ENCODE measurements at regions not wholly inside any gene's neighbourhood (a gene's known extent, or its start where the extent isn't known, plus 50 kb on each side); places are given as distances from the start of the nearest gene placed in this dataset.

DNA sequence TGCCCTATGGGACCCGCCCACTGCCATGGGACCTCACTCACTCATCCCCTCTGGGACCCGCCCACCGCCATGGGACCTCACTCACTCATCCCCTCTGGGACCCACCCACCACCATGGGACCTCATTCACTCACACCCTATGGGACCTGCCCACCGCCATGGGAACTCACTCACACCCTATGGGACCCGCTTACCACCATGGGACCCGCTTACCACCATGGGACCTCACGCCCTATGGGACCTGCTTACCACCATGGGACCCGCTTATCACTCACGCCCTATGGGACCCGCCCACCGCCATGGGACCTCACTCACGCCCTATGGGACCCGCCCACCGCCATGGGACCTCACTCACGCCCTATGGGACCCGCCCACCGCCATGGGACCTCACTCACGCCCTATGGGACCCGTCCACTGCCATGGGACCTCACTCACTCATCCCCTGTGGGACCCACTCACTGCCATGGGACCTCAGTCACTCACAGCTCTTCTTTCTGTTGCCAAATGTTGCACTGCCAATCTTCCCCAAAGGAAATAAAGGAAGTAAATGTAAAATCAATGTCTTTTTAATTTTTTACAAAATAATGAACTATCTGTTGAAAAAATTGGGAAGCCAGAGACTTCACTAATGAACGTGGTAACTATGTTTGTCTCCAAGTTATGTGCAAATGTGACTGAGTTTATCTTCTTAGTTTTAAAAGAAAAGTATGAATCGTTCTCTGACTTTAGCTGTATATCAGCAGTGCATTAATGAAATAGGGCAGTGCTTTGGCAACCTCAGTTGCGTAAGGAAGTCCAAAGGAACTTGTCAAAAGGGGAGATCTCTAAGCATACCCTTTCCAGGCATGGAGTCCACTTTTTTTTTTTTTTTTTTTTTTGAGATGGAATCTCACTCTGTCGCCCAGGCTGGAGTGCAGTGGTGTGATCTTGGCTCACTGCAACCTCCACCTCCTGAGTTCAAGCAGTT is 101.5 kb upstream of the MGAT5 start:
- DNase-seq, result no peak

DNA sequence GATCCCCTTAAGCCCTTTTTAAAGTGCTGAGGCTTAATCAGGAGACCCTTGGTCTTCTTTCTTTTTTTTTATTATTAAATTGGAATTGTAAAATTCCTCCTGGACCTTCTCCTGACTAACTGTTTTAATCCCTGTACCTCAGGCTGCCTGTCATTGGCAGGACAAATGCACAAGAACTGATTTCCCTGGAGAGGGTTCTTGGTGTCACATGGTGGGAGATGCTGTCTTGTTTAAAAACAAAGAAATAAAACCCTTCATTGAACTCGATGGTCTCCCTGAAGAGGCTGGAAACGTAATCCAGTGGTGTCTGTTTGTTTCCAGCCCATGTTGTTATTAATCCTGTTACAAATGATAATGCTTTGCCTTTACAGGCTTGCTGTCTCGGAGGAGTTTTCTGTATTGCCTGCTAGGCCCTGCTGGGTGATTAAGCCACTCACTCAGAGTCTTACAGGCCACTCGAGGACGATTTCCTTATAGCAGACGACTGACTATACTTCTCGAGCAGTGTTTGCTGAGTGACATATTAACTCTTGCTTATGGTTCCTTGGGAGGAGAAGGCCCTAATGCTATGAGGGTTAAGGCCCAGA is 100.5 kb upstream of the MGAT5 start:
- DNase-seq, result no peak

DNA sequence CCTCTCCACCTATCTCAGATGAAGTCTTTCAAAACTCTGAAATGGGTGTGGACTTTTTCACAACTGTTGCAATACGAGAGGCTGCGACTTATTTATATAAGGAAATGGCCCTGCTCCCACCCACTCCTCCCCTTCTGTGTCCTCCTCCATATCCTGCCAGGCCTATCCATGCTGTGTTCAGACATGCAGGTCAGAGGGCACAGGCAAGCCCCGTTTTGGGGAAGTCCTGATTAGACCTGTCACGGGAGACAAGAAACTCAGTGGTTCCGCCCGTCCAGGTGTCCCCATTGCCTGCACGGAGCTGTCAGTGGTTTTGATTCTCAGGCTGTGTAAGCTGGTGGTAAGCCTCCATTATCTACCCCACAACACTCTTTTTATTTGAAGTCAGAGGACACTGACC is 99.6 kb upstream of the MGAT5 start:
- DNase-seq, result no peak

DNA sequence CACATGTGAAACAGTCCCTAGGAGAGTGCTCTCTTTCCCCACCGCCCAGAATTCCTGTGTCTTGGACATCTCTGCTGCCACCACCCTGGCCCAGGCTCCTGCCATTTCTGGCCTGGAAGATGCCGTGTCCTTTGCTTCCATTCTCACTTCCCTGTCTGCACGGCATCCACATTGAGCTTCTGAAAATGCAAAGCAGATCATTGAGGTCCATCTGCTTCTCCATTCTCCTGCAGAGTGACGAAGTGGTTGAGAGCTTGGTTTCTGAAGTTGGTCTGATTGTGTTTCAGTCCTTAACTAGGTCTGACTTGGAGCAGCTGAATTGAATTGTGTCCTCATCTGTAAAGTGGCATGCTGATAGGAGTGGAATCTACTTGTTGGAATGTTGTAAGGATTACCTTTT is 98.7 kb upstream of the MGAT5 start:
- DNase-seq, result no peak

DNA sequence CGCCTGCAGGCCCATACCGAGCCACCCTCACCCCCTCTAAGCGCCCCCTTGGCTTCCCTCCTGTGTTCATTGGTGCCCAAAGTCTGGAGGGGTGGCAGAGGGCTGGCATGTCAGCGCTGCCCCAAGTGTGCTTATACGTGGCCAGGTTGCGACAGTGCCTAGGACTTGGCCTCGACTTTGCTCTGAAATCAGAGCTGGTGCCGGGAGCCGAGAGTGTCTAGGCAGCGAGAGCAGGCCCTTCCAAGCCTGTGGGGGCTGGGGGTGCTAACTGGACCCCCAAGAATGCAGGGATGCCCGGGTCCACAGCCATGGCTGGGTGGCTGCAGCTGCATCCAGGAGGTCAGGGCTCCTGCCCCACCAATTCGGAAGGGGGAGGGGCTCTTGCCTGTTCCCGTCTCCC is 95.6 kb upstream of the MGAT5 start:
- no peak for DNase-seq

DNA sequence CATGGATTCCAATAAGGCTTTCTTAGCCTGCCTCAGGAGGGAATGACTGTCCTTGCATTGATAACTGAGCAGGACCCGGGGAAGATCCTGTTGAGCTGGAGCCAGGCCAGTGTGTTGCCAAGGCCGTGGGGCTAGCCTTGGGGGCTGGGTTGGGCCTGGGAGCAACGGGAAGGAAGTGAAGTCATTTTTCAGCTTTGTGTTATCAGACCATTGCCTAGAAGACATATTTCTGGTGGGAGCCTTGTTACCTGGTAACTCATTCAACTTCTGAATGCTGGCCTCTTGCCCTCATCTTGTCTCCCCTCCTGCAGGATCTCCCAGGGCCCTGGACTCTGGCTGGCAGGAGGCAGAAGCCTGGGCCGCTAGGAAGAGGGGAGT is 92.7 kb upstream of the MGAT5 start:
- DNase-seq, result no peak

DNA sequence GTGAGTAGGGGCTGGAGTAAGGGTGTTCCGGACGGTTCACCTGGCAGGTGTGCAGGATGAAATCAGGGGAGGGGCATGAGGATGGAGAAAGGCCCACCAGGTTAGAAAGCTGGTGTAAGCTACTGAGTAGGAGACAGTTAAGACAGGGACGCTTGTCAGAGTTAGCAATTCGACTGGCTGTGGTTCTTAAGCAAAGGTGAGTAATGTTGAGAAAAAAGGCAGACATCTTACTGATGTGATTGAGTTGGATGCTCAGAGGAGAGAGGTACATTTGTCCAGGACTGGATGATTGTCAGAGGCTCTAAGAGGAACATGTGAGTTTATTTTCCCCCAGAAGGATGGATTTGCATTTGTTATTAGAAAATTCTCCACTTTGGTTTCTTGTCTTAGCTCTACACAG is 90.5 kb upstream of the MGAT5 start:
- DNase-seq, result no peak

DNA sequence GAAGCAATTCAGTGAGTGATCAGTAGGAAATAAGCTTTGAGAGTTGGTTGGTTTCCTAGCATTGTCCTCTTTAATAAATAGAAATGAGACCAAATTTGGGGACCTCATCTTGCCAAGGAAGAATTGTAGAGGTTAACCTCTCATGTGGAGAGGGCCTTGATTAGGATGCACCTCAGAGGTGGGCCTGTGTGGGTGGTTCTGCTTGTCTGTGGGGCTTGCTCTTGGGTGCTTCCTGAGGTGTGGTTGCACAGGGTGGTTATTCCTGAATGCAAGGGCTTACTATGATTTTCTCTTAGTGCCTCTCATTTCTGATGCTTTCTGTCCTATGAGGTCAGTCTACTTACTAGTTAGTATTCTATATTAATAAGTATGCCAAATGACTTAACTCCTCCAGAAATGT is 89.6 kb upstream of the MGAT5 start:
- DNase-seq, result no peak

DNA sequence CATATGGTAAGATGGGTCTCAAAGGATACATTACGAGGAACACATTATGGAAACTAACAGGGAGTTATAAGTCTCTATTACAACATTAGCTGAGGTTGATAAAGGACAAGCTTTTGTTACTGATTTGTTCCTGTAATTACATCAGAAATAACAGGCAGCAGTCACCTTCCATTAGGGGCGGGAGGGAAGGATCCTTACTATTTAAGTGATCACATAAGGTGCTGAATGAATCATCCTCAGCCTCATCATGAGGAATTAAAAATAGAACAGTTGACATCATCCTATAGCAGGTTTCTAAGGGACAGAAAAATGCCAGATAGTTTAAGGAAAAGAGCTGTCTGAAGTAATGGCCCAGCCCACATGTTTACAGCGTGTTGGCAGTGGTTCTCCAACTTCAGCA is 86.9 kb upstream of the MGAT5 start:
- no peak for DNase-seq

DNA sequence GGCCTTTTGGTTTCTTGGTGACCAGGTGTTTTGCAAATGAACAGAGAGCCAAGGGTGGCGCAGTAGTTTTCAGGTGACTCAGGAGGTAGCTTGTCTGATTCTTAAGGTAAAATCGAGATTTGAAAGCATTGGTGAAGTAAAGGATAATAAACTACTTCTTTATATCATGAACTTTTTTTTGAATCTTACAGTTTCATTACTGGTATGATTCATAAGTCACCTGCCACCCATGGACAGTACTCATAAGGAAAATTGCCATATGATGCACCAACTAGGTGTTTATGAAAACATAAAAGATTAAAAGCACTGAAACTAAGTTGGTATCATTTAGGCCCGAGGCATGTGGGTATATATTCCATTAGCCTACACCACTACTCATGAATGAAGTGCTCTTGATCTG is 84.1 kb upstream of the MGAT5 start:
- DNase-seq, result no peak

DNA sequence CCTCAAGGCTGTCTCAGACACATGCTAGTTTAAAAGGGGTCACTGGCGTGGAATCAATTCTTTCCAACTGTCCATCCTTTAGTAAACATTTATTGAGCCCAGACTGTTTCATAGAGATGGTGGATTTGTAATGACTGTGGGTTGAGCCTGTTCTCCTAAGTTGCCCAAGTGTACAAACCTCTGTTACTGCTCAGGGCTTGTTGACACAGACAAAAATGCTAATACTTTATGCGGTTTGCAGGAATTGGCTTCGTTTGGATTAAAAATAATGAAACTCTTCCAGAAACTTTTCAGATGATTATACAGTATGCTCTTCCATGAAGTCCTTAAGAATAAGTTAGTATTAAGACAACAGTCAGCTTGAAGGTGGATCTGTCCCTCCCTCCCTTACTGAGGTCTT is 83.6 kb upstream of the MGAT5 start:
- no peak for DNase-seq

DNA sequence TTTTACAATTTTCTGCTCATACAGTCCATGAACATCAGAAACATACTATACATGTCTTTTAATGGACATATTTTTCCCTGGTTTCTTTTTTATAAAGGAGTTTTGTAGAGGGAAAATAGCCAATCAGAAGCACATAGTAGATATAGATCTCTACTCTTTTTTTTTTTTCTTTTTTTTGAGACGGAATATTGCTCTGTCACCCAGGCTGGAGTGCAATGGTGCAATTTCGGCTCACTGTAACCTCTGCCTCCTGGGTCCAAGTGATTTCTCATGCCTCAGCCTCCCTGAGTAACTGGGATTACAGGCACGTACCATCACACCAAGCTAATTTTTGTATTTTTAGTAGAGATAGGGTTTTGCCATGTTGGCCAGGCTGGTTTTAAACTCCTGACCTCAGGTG is 83.2 kb upstream of the MGAT5 start:
- no peak for DNase-seq

DNA sequence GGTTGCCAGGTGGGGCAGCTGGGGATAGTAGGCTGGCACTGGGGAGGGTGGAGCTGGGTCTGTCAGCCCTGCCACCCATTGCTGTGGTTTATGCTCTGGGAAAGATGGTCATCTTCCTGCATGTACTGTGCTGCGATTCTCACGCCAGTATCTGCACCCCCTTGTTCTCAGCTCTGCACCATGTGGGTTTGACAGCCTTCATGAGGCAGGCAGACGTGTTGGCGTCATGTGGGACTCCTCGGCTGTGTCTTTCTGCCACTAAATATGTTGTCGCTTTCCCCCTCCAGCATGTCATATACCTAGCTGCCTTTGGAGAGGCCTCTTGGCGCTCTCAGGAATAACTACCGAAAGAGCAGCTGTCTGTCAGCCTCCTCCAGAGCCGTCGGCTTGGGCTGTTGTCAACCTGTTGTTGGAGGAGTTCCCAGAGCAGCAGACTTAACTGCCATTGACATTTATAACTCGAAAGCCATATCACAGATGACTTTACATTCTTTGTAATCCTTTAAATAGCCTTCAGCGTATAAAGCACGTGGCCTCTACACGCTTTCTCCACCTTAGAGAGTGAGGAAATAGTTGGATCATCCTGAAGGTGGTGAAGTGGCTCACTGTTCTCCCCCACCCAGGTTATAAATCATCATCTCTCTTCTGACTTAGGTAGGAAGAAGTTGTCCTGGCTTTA is 80.4 kb upstream of the MGAT5 start:
- peak; percentile 78 for DNase-seq

DNA sequence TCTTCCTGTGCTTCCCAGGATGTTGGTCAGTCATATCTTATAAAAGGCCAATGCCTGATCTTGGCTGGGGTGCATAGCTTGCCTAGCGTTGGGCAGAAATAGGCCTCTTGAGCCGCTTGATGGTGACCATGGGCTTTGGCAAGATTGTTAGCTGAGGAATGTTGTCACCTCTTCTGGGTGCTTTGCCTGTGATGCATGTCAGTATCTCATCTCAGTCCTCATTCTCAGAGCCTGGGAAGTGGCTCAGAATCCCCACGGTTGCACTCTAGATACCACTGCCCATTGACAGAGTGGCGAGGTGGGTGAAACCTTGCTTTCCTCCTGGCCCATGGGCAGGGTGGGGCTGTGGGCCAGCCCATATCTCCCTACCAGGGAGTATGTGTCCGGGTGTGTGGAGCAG is 79.2 kb upstream of the MGAT5 start:
- DNase-seq, result no peak

DNA sequence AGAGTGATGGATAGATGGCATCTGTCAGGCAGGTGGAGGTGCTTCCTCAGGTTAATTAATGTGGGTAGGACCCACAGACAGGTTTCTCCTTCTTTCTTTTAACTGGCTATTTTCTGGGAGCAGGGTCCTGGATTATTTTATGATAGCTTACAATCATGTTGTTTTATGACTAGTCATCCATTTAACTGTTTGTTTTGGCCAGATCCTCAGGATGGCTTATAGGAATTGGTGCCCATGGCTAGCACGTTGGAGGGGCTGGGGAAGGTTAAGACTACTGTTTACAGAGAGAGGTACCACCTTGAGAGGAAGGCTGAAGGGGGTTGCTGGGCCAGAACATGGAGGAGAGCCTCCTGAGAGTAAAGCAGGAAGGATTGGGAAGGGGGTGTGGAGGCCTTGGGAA is 78.0 kb upstream of the MGAT5 start:
- no peak for DNase-seq

DNA sequence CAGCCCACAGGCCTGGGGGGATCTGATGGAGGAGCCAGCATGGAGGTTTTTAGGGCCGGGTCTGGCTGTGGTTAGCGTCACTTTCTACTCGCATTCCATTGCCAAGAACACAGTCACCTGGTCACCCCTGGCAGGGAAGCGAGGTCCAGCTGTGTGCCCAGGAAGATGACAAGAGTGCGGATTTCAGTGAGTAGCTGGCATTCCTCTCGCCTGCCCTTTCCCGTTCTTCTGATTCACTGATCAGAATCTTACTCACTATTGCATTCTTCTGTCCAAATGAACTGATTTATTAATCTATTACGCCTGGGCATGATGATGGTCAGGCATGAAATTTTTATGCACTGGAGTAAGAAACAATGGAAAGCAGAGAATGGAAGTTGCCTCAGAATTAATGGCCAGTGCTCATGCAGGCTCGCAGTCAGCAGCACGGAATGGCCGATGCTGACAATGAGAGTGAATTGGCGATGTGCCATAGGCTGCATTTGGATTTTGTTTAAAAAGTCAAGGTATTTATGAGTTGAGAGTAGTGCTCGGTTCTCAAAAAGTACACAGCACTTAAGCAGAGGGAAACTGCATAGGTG is 76.4 kb upstream of the MGAT5 start:
- no peak for DNase-seq

DNA sequence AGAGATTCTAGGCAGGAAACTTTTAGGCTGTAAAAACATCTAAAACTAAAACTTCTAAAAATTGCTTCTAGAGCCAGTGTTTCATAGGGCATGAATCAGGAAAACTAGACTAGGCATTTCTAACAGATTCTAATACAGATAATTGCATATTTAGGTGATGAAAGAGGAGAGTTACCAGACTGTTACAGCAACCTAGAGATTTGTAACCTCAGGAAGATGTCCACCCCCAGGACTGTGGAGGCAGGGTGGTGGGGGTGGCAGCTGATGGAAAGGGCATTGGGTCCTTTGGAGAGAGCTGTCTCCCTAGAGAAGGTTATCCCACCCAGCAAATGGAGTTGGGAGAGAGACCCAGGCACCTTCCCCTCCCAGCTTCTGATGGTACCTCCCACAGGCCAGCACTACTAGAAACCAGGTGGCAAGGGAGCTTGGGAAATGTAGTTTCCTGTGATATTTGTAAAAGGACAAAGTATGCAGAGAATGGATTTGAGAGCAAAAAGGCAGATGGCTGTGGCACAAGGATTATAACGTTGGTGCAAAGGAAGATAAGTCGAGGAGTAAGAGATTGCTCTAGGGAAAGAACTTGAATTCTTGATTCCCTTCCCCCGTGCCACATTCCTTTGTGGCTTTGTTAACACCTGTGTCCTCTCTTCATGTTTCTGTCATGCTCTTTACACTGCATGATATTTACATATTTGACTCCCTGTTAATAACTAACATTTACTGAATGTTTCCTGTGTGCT is 75.6 kb upstream of the MGAT5 start:
- DNase-seq, result no peak

DNA sequence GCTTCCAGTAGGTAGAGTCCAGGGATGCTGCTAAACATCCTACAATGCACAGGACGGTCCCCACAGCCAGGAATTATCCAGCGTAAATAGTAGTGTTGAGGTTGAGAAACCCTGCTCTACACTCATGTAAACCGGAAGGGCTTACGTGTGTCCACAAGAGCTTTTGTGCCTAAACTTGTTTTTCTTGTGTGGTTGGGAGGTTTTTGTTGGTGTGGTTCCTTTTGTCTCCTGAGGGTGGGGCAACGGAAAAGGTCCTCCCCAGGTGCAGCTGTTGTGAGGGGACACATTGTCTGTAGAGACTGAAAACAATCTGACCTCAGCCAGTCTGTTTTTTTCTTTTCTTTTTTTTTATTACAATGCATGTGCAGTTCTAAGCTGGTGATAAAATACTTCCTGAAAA is 72.7 kb upstream of the MGAT5 start:
- DNase-seq, result no peak

DNA sequence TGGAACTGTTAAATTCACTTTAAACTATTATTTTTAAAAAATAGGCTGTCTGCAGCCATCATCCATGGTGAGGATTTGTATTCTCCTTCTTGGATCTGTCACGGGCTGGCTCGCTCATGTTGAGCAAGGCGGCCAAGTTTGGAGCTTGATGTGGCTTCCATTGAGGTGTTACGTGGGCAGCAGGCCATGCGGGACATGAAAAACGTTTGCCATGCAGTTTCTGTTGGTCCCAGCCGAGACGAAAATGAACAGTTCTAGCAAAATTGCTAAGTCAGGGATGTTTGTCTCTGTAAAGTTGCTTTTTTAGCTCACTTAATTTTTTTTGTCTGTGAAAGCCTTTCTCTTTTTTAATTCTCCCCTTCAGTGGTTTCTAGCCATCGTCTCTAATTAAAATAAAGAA is 70.2 kb upstream of the MGAT5 start:
- DNase-seq, result no peak

DNA sequence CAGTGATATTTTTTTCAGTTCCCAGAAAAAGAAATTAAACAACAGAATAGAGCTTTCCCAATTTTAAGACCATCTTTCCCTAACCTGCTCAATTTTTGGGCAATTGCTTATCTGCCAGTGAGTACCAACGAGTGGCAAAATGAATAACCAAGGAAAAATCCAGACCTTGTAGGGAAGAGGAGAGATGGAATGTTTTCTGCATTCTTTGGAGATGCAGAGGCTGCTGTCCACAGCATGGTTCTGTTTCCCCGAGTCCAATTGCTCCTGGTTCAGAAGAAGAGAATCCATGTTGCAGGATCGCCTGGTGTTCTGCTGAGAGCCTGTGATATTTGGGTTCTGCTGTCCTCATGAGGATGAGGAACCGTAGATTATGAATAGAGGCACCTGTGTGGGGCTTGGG is 68.2 kb upstream of the MGAT5 start:
- DNase-seq, result no peak

DNA sequence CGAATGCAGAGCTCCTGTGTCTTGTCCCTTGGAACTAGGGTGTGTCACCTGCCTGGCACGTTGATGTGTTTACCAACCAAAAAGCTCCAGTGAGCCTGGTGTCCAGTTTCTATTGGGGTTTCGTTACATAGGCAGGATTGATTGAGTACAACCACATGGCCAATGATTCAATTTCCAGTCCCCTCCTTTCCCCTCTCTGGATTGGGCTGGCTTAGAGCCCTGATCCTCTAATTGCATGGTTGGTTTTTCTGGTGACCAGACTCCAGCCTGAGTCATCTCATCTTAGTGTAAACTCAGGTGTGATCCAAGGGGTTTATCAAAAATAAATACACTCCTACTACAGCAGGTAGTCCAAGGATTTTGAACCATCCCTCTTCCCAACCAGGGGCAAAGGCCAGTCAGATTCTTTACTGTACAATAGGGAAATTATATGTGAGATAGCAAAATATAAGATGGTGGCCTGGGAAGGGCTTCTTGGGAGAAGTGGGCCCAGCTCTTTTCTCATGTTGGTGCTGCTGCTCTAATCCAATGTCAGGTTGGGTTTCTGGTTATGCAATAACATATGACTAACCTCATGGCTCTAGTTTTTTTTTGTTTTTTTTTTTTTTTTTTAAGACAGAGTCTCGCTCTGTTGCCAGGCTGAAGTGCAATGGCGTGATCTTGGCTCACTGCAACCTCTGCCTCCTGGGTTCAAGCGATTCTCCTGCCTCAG is 64.7 kb upstream of the MGAT5 start:
- DNase-seq, result no peak

DNA sequence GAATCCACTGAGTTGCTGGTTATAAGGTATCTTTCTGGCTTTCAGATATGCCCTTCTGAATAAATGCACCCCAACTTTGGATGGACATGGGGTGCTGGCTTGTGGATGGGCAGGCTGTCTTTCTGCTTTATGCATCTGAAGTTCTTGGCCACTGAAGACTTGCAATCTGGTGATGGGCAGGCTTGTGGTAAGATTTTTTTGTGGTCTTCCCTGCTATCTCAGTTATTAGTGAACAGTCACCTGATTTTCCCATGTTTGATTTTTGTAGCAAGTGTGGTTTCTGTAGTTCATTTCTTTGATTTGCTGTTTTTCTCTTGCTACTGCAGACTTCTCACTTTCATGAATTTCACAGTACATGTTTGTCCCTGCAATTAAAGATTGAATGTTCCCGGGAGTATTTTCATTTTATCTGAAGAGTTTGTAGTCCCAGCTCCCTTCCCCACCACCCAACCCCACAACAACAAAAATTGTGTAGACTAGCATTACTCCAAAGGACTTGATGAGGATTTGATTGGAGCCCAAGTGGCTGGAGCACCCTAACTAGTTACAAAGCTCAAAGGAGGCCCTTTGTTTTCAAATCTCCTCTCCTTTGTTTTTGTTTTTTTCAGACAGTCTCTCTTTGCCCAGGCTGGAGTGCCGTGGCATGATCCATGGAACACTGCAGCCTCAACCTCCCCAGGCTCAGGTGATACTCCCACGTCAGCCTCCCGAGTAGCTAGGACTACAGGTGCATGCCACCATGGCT is 63.6 kb upstream of the MGAT5 start:
- no peak for DNase-seq

Measured in NCI-H1694 treated with DMSO at 0.1 percent for 48 hours (cell line).